Prostate gland (tissue), 2 donors: ENCODE measurements at regions not wholly inside any gene's neighbourhood (a gene's known extent, or its start where the extent isn't known, plus 50 kb on each side); places are given as distances from the start of the nearest gene placed in this dataset.
"Not testable (repeated sequence)": the region's sequence is repeated elsewhere in the genome, so short reads cannot be mapped to it uniquely, and the experiment has no call there.

Experiments
- POLR2A ChIP-seq: fragments of 450-650 bp; IDR thresholded peaks from one replicate; pipeline ENCODE4 v1.6.1; 2016; ENCODE audit warnings: antibody characterized with exemption, mild to moderate bottlenecking
- TF ChIP-seq, protein P1 (sequence below), 4 experiments: fragments of 200-600 bp in 2 of 4; fragments of 450-650 bp in 2 of 4; sonication (generic) in 2 of 4; IDR thresholded peaks; 1 replicate in 3 of 4; 2 replicates in 1 of 4; pipeline ENCODE4 v1.5.1; 2016 to 2019; ENCODE audit warnings: antibody characterized with exemption in 4 of 4, mild to moderate bottlenecking in 2 of 4, moderate library complexity in 2 of 4

- TF ChIP-seq, protein P1, sequence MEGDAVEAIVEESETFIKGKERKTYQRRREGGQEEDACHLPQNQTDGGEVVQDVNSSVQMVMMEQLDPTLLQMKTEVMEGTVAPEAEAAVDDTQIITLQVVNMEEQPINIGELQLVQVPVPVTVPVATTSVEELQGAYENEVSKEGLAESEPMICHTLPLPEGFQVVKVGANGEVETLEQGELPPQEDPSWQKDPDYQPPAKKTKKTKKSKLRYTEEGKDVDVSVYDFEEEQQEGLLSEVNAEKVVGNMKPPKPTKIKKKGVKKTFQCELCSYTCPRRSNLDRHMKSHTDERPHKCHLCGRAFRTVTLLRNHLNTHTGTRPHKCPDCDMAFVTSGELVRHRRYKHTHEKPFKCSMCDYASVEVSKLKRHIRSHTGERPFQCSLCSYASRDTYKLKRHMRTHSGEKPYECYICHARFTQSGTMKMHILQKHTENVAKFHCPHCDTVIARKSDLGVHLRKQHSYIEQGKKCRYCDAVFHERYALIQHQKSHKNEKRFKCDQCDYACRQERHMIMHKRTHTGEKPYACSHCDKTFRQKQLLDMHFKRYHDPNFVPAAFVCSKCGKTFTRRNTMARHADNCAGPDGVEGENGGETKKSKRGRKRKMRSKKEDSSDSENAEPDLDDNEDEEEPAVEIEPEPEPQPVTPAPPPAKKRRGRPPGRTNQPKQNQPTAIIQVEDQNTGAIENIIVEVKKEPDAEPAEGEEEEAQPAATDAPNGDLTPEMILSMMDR (IDR thresholded peaks at IDR 0.05) = not testable (repeated sequence)
- not testable (repeated sequence) for TF ChIP-seq POLR2A
Measured at GRCh38 chr17:34030601-34031000, 224.5 kb upstream of the CCL2 start.
